ENCODE measurements at regions not wholly inside any gene's neighbourhood (a gene's known extent, or its start where the extent isn't known, plus 50 kb on each side); places are given as distances from the start of the nearest gene placed in this dataset.

- H3K9me3 ChIP-seq (ENCODE audit: control insufficient read depth, low read depth, low read length) = no peaks in the 10 kb centered on the region
- no peaks in the 10 kb centered on the region for H4K20me1 ChIP-seq (ENCODE audit: control insufficient read depth, extremely low read depth, insufficient read depth, low read length)
- H3K27me3 ChIP-seq (ENCODE audit: control insufficient read depth, extremely low read depth, insufficient read depth, low read length) = no peaks in the 10 kb centered on the region
- H3K9me1 ChIP-seq (ENCODE audit: control insufficient read depth, extremely low read depth, insufficient read depth, low read length) = no peaks in the 10 kb centered on the region
- H3K9ac ChIP-seq (ENCODE audit: control insufficient read depth, extremely low read depth, insufficient read depth, low read length) = no peak overlapping the region
- no peaks in the 10 kb centered on the region for H3K36me3 ChIP-seq (ENCODE audit: control insufficient read depth in 2 of 2, extremely low read depth in 1 of 2, insufficient read depth in 2 of 2, low read length in 2 of 2)
- H3K27ac ChIP-seq (ENCODE audit: control insufficient read depth, insufficient read depth, low read length) = no peak overlapping the region
- H2AFZ ChIP-seq (ENCODE audit: control insufficient read depth, low read length) = no peak overlapping the region
- no peak for FAIRE-seq
- no peak for DNase-seq (ENCODE audit: low read depth, low spot score)
- dilution Hi-C loops (cut with MboI; ENCODE audit: extremely low pct_ligation_motif_present, low sequenced_read_pairs) = no loop called here
- H3K79me2 ChIP-seq (ENCODE audit: control insufficient read depth, insufficient read depth, low read length) = no peaks in the 10 kb centered on the region
- H3K4me1 ChIP-seq (ENCODE audit: control insufficient read depth, extremely low read depth, insufficient read depth, low read length) = no peaks in the 10 kb centered on the region
- no peak overlapping the region for H3K4me3 ChIP-seq (ENCODE audit: control insufficient read depth in 2 of 3, extremely low read depth in 1 of 3, insufficient read depth in 2 of 3, low read depth in 1 of 3, low read length in 3 of 3)
- no peak overlapping the region for H3K4me2 ChIP-seq (ENCODE audit: control insufficient read depth, extremely low read depth, insufficient read depth, low read depth, low read length)
- TF ChIP-seq, protein P1, sequence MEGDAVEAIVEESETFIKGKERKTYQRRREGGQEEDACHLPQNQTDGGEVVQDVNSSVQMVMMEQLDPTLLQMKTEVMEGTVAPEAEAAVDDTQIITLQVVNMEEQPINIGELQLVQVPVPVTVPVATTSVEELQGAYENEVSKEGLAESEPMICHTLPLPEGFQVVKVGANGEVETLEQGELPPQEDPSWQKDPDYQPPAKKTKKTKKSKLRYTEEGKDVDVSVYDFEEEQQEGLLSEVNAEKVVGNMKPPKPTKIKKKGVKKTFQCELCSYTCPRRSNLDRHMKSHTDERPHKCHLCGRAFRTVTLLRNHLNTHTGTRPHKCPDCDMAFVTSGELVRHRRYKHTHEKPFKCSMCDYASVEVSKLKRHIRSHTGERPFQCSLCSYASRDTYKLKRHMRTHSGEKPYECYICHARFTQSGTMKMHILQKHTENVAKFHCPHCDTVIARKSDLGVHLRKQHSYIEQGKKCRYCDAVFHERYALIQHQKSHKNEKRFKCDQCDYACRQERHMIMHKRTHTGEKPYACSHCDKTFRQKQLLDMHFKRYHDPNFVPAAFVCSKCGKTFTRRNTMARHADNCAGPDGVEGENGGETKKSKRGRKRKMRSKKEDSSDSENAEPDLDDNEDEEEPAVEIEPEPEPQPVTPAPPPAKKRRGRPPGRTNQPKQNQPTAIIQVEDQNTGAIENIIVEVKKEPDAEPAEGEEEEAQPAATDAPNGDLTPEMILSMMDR (optimal IDR thresholded peaks at IDR 0.05 in 1 of 3, IDR thresholded peaks at IDR 0.05 in 1 of 3, conservative IDR thresholded peaks at IDR 0.05 in 1 of 3; ENCODE audit: extremely low read depth in 1 of 3, insufficient read depth in 2 of 3, low read length in 3 of 3) = no peak
Observed at GRCh38 chr3:78253860-78254259, 1214.0 kb downstream of the ROBO2 start.

GRCh38 chr3:78255403-78255802 lies 1215.5 kb downstream of the ROBO2 start:
- Histone ChIP-seq H3K9ac (ENCODE audit: control insufficient read depth, extremely low read depth, insufficient read depth, low read length) (no peak overlapping the region), H3K79me2 (ENCODE audit: control insufficient read depth, insufficient read depth, low read length) (no peaks in the 10 kb centered on the region), H3K4me2 (ENCODE audit: control insufficient read depth, extremely low read depth, insufficient read depth, low read depth, low read length) (no peak overlapping the region), H3K9me1 (ENCODE audit: control insufficient read depth, extremely low read depth, insufficient read depth, low read length) (no peaks in the 10 kb centered on the region), H3K27me3 (ENCODE audit: control insufficient read depth, extremely low read depth, insufficient read depth, low read length) (no peaks in the 10 kb centered on the region), H2AFZ (ENCODE audit: control insufficient read depth, low read length) (no peak overlapping the region), H3K4me3 (ENCODE audit: control insufficient read depth in 2 of 3, extremely low read depth in 1 of 3, insufficient read depth in 2 of 3, low read depth in 1 of 3, low read length in 3 of 3) (no peak overlapping the region), H3K27ac (ENCODE audit: control insufficient read depth, insufficient read depth, low read length) (no peak overlapping the region), H4K20me1 (ENCODE audit: control insufficient read depth, extremely low read depth, insufficient read depth, low read length) (no peaks in the 10 kb centered on the region), H3K4me1 (ENCODE audit: control insufficient read depth, extremely low read depth, insufficient read depth, low read length) (no peaks in the 10 kb centered on the region), H3K36me3 (ENCODE audit: control insufficient read depth in 2 of 2, extremely low read depth in 1 of 2, insufficient read depth in 2 of 2, low read length in 2 of 2) (no peaks in the 10 kb centered on the region), H3K9me3 (ENCODE audit: control insufficient read depth, low read depth, low read length) (no peaks in the 10 kb centered on the region)
- TF ChIP-seq EZH2 (IDR thresholded peaks at IDR 0.05; ENCODE audit: low read length) = no peak
- TF ChIP-seq, protein P1 (optimal IDR thresholded peaks at IDR 0.05 in 1 of 3, IDR thresholded peaks at IDR 0.05 in 1 of 3, conservative IDR thresholded peaks at IDR 0.05 in 1 of 3; ENCODE audit: extremely low read depth in 1 of 3, insufficient read depth in 2 of 3, low read length in 3 of 3) = no peak
- dilution Hi-C loops (cut with MboI; ENCODE audit: extremely low pct_ligation_motif_present, low sequenced_read_pairs) = no loop called here
- FAIRE-seq (no peak), DNase-seq (ENCODE audit: low read depth, low spot score) (no peak)

Measured in keratinocyte (primary cell).